ENCODE measurements at regions not wholly inside any gene's neighbourhood (a gene's known extent, or its start where the extent isn't known, plus 50 kb on each side); places are given as distances from the start of the nearest gene placed in this dataset.
"Not testable (repeated sequence)": the region's sequence is repeated elsewhere in the genome, so short reads cannot be mapped to it uniquely, and the experiment has no call there.

GRCh38 chr4:115287426-115287825 lies 174.0 kb upstream of the NDST4 start:
- no peak for DNase-seq

- no peak for DNase-seq
Observed at GRCh38 chr4:115279330-115279729, 165.9 kb upstream of the NDST4 start.

GRCh38 chr4:115278830-115279229 lies 165.4 kb upstream of the NDST4 start:
- no peak for DNase-seq

- no peak for DNase-seq
Observed at GRCh38 chr4:115275615-115276014, 162.2 kb upstream of the NDST4 start.

GRCh38 chr4:115274545-115274944 lies 161.1 kb upstream of the NDST4 start:
- DNase-seq = no peak

- DNase-seq = no peak
Observed at GRCh38 chr4:115272594-115272993, 159.2 kb upstream of the NDST4 start.

- DNase-seq = no peak
Observed at GRCh38 chr4:115272185-115272584, 158.8 kb upstream of the NDST4 start.

- no peak for DNase-seq
Observed at GRCh38 chr4:115260195-115260594, 146.8 kb upstream of the NDST4 start.

- DNase-seq = no peak
Observed at GRCh38 chr4:115259642-115260041, 146.2 kb upstream of the NDST4 start.

- DNase-seq = no peak
Observed at GRCh38 chr4:115249808-115250207, 136.4 kb upstream of the NDST4 start.

- DNase-seq = no peak
Observed at GRCh38 chr4:115234405-115235093, 121.1 kb upstream of the NDST4 start.

GRCh38 chr4:115233600-115233999 lies 120.2 kb upstream of the NDST4 start:
- DNase-seq = no peak

GRCh38 chr4:115229873-115230272 lies 116.5 kb upstream of the NDST4 start:
- DNase-seq = no peak

- no peak for DNase-seq
Observed at GRCh38 chr4:115228851-115229250, 115.4 kb upstream of the NDST4 start.

GRCh38 chr4:115222061-115222460 lies 108.6 kb upstream of the NDST4 start:
- no peak for DNase-seq

GRCh38 chr4:115219862-115220261 lies 106.4 kb upstream of the NDST4 start:
- DNase-seq = no peak

GRCh38 chr4:115219315-115219860 lies 106.0 kb upstream of the NDST4 start:
- no peak for DNase-seq

- DNase-seq = no peak
Observed at GRCh38 chr4:115215935-115216334, 102.5 kb upstream of the NDST4 start.

- no peak for DNase-seq
Observed at GRCh38 chr4:115213716-115214115, 100.3 kb upstream of the NDST4 start.

GRCh38 chr4:115201042-115201330 lies 87.6 kb upstream of the NDST4 start:
- no peak for DNase-seq

GRCh38 chr4:115200201-115201041 lies 87.0 kb upstream of the NDST4 start:
- DNase-seq = not testable (repeated sequence)

- not testable (repeated sequence) for DNase-seq
Observed at GRCh38 chr4:115194612-115195011, 81.2 kb upstream of the NDST4 start.

GRCh38 chr4:115190529-115190928 lies 77.1 kb upstream of the NDST4 start:
- no peak for DNase-seq

- DNase-seq = no peak
Observed at GRCh38 chr4:115187136-115187535, 73.7 kb upstream of the NDST4 start.

All from activated CD4-positive, alpha-beta T cell treated with anti-CD3 and anti-CD28 coated beads, Interleukin-2, amount 50 U/mL, for 48 hours (primary cell).